Mesendoderm (in vitro differentiated cells): ENCODE measurements at regions not wholly inside any gene's neighbourhood (a gene's known extent, or its start where the extent isn't known, plus 50 kb on each side); places are given as distances from the start of the nearest gene placed in this dataset.
"Not testable (repeated sequence)": the region's sequence is repeated elsewhere in the genome, so short reads cannot be mapped to it uniquely, and the experiment has no call there.

Source experiments
- DNase-seq: peaks from one replicate; pipeline ENCODE4 v3.0.0; 2013
- H2AK5ac ChIP-seq: 2 replicates; pipeline ENCODE4 v1.6.1; 2013; ENCODE audit warnings: low read length, inconsistent platforms
- H2BK120ac ChIP-seq: 2 replicates; pipeline ENCODE4 v1.6.1; 2013; ENCODE audit warnings: low read depth, mild to moderate bottlenecking, low read length, moderate library complexity, mixed read lengths
- H2BK15ac ChIP-seq: replicated peaks from 2 replicates; pipeline ENCODE4 v1.6.1; 2013; ENCODE audit warnings: low read depth, mild to moderate bottlenecking, moderate library complexity
- H2BK5ac ChIP-seq: 2 replicates; pipeline ENCODE4 v1.6.1; 2013; ENCODE audit warnings: low read length, inconsistent platforms
- H3K18ac ChIP-seq: 2 replicates; pipeline ENCODE4 v1.6.1; 2013; ENCODE audit warnings: mild to moderate bottlenecking, low read length, mixed read lengths
- H3K23ac ChIP-seq: one replicate; pipeline ENCODE4 v1.6.1; 2013; ENCODE audit warnings: low read length
- H3K27ac ChIP-seq: 2 replicates; pipeline ENCODE4 v1.5.1; 2013; ENCODE audit warnings: low read depth, mild to moderate bottlenecking, inconsistent platforms, low read length, moderate library complexity
- H3K27me3 ChIP-seq: 2 replicates; pipeline ENCODE4 v1.6.1; 2013; ENCODE audit warnings: low read length, control low read depth, mild to moderate bottlenecking, inconsistent platforms; ENCODE audit not compliant: insufficient read depth, poor library complexity
- H3K36me3 ChIP-seq: 2 replicates; pipeline ENCODE4 v1.6.1; 2013; ENCODE audit warnings: low read length, inconsistent platforms; ENCODE audit not compliant: control insufficient read depth, insufficient read depth
- H3K4ac ChIP-seq: one replicate; pipeline ENCODE4 v1.6.1; 2013; ENCODE audit warnings: low read depth, mild to moderate bottlenecking, low read length, moderate library complexity
- H3K4me1 ChIP-seq: 2 replicates; pipeline ENCODE4 v1.6.1; 2013; ENCODE audit warnings: low read depth, low read length, inconsistent platforms; ENCODE audit not compliant: control insufficient read depth
- H3K4me2 ChIP-seq: 2 replicates; pipeline ENCODE4 v1.6.1; 2013; ENCODE audit warnings: low read length
- H3K4me3 ChIP-seq: 2 replicates; pipeline ENCODE4 v1.5.1; 2013; ENCODE audit warnings: mild to moderate bottlenecking, low read length
- H3K56ac ChIP-seq: one replicate; pipeline ENCODE4 v1.6.1; 2013; ENCODE audit warnings: low read length
- H3K79me1 ChIP-seq: 2 replicates; pipeline ENCODE4 v1.6.1; 2013; ENCODE audit warnings: low read length, inconsistent platforms
- H3K79me2 ChIP-seq: 2 replicates; pipeline ENCODE4 v1.6.1; 2013; ENCODE audit warnings: mild to moderate bottlenecking, low read length; ENCODE audit not compliant: control insufficient read depth, insufficient read depth
- H3K9ac ChIP-seq: 2 replicates; pipeline ENCODE4 v1.6.1; 2013; ENCODE audit warnings: low read length, inconsistent platforms
- H4K5ac ChIP-seq: one replicate; pipeline ENCODE4 v1.6.1; 2013; ENCODE audit warnings: low read length
- H4K8ac ChIP-seq: one replicate; pipeline ENCODE4 v1.6.1; 2013; ENCODE audit warnings: low read depth, mild to moderate bottlenecking, control low read depth, low read length, moderate library complexity
- WGBS: extraction: QIAGEN DNeasy Blood & Tissue Kit; methylation state at CpG from one replicate; pipeline ENCODE4 v1.1.7; 2013; ENCODE audit warnings: low lambda C conversion rate, missing lambda C conversion rate; ENCODE audit not compliant: insufficient coverage; ENCODE audit errors: extremely low coverage; 5-methylcytosine and 5-hydroxymethylcytosine counted together

- DNase-seq: no peak
- Histone ChIP-seq H3K36me3 (no peaks in the 10 kb centered on the region), H3K18ac (no peak overlapping the region), H3K4me1 (no peaks in the 10 kb centered on the region), H3K56ac (no peak overlapping the region), H3K79me1 (no peaks in the 10 kb centered on the region), H3K4me2 (no peak overlapping the region), H3K27ac (no peak overlapping the region), H3K27me3 (no peaks in the 10 kb centered on the region), H3K23ac (no peak overlapping the region), H2BK15ac (no peak overlapping the region), H2BK120ac (no peak overlapping the region), H3K79me2 (no peaks in the 10 kb centered on the region), H2AK5ac (no peak overlapping the region), H3K9ac (no peak overlapping the region), H3K4me3 (no peak overlapping the region), H2BK5ac (no peak overlapping the region), H4K8ac (no peak overlapping the region), H4K5ac (no peak overlapping the region), H3K4ac (no peak overlapping the region)
- no CpG with 5 or more reads among the region's 1 CpG for WGBS
Observed at GRCh38 chr14:38357557-38357956, 101.7 kb upstream of the CLEC14A start.

GRCh38 chr14:38355473-38355872, 99.6 kb upstream of the CLEC14A start:
- not testable (repeated sequence) for H3K9ac ChIP-seq, DNase-seq, H3K23ac ChIP-seq, H2AK5ac ChIP-seq, H3K36me3 ChIP-seq, H4K5ac ChIP-seq, H3K79me2 ChIP-seq, H2BK5ac ChIP-seq, H3K27ac ChIP-seq, H3K4ac ChIP-seq, H3K79me1 ChIP-seq, H3K18ac ChIP-seq, H3K56ac ChIP-seq, H2BK120ac ChIP-seq, H3K4me2 ChIP-seq, H3K4me3 ChIP-seq, H2BK15ac ChIP-seq, H4K8ac ChIP-seq, H3K4me1 ChIP-seq, H3K27me3 ChIP-seq
- no CpG with 5 or more reads among the region's 2 CpGs for WGBS

- Histone ChIP-seq H3K79me2 (no peaks in the 10 kb centered on the region), H2BK5ac (no peak overlapping the region), H2AK5ac (no peak overlapping the region), H4K5ac (no peak overlapping the region), H3K4ac (no peak overlapping the region), H2BK15ac (no peak overlapping the region), H3K4me2 (no peak overlapping the region), H3K4me1 (no peaks in the 10 kb centered on the region), H3K27me3 (no peaks in the 10 kb centered on the region), H3K4me3 (no peak overlapping the region), H4K8ac (no peak overlapping the region), H3K18ac (no peak overlapping the region), H2BK120ac (no peak overlapping the region), H3K9ac (no peak overlapping the region), H3K79me1 (no peaks in the 10 kb centered on the region), H3K56ac (no peak overlapping the region), H3K36me3 (no peaks in the 10 kb centered on the region), H3K27ac (no peak overlapping the region), H3K23ac (no peak overlapping the region)
- peak; percentile 54 for DNase-seq
- WGBS: no CpG with 5 or more reads among the region's 1 CpG
Observed at GRCh38 chr14:38350102-38350501, 94.2 kb upstream of the CLEC14A start.

- no peak overlapping the region for H2AK5ac ChIP-seq
- H3K4me1 ChIP-seq: no peaks in the 10 kb centered on the region
- no peak overlapping the region for H3K27ac ChIP-seq
- no peak overlapping the region for H2BK5ac ChIP-seq
- no peaks in the 10 kb centered on the region for H3K36me3 ChIP-seq
- no peak for DNase-seq
- H3K79me1 ChIP-seq: no peaks in the 10 kb centered on the region
- no peak overlapping the region for H3K4me2 ChIP-seq
- H2BK120ac ChIP-seq: no peak overlapping the region
- no peak overlapping the region for H4K8ac ChIP-seq
- no peaks in the 10 kb centered on the region for H3K27me3 ChIP-seq
- no peak overlapping the region for H3K4ac ChIP-seq
- H3K18ac ChIP-seq: no peak overlapping the region
- H3K9ac ChIP-seq: no peak overlapping the region
- no peak overlapping the region for H3K4me3 ChIP-seq
- no peak overlapping the region for H4K5ac ChIP-seq
- no peak overlapping the region for H2BK15ac ChIP-seq
- H3K23ac ChIP-seq: no peak overlapping the region
- H3K56ac ChIP-seq: no peak overlapping the region
- no peaks in the 10 kb centered on the region for H3K79me2 ChIP-seq
Observed at GRCh38 chr14:38342803-38343202, 86.9 kb upstream of the CLEC14A start.

- Histone ChIP-seq H3K56ac (no peak overlapping the region), H4K8ac (no peak overlapping the region), H3K27ac (no peak overlapping the region), H3K4me3 (no peak overlapping the region), H3K4me1 (no peaks in the 10 kb centered on the region), H3K4ac (no peak overlapping the region), H3K4me2 (no peak overlapping the region), H3K27me3 (no peaks in the 10 kb centered on the region), H3K23ac (no peak overlapping the region), H3K9ac (no peak overlapping the region), H2BK5ac (no peak overlapping the region), H3K79me1 (no peaks in the 10 kb centered on the region), H2BK15ac (no peak overlapping the region), H3K36me3 (no peaks in the 10 kb centered on the region), H3K79me2 (no peaks in the 10 kb centered on the region), H4K5ac (no peak overlapping the region), H2BK120ac (no peak overlapping the region), H2AK5ac (no peak overlapping the region), H3K18ac (no peak overlapping the region)
- DNase-seq: no peak
- WGBS: no CpG with 5 or more reads among the region's 1 CpG
Observed at GRCh38 chr14:38339696-38340095, 83.8 kb upstream of the CLEC14A start.

- no peak overlapping the region for H2BK5ac ChIP-seq
Observed at GRCh38 chr14:38336298-38336697, 80.4 kb upstream of the CLEC14A start.

More at GRCh38 chr14:38336298-38336697, 80.4 kb upstream of the CLEC14A start:
- Histone ChIP-seq H3K79me2 (no peaks in the 10 kb centered on the region), H3K79me1 (no peaks in the 10 kb centered on the region), H3K9ac (no peak overlapping the region), H3K18ac (no peak overlapping the region), H3K56ac (no peak overlapping the region), H3K23ac (no peak overlapping the region), H3K27me3 (no peaks in the 10 kb centered on the region), H3K4ac (no peak overlapping the region), H4K8ac (no peak overlapping the region), H3K36me3 (no peaks in the 10 kb centered on the region), H3K4me3 (no peak overlapping the region), H4K5ac (no peak overlapping the region), H2AK5ac (no peak overlapping the region), H3K4me1 (no peaks in the 10 kb centered on the region), H3K27ac (no peak overlapping the region), H3K4me2 (no peak overlapping the region), H2BK120ac (no peak overlapping the region), H2BK15ac (no peak overlapping the region)
- no peak for DNase-seq
